HEK293T (cell line): ENCODE measurements at regions not wholly inside any gene's neighbourhood (a gene's known extent, or its start where the extent isn't known, plus 50 kb on each side); places are given as distances from the start of the nearest gene placed in this dataset.

Experiments used
- CTCF ChIA-PET: fragments of 350-600 bp; formaldehyde crosslinking; extraction: SDS; loops from one replicate; lab custom pipeline; 2021; ENCODE audit warnings: antibody characterized with exemption, inconsistent platforms; lab: Yijun Ruan, JAX
- POLR2A ChIA-PET: fragments of 350-600 bp; formaldehyde crosslinking; extraction: SDS; loops from one replicate; lab custom pipeline; 2020; ENCODE audit warnings: antibody characterized with exemption, inconsistent platforms; lab: Yijun Ruan, JAX
- DNase-seq: peaks from one replicate; pipeline ENCODE4 v3.0.0; 2012; ENCODE audit warnings: mixed read lengths; ENCODE audit errors: extremely low spot score
- ARNT ChIP-seq: fragments of 450-650 bp; IDR thresholded peaks from 2 replicates; pipeline ENCODE4 v1.6.1; 2017; ENCODE audit warnings: mild to moderate bottlenecking
- BHLHE40 ChIP-seq: fragments of 450-650 bp; IDR thresholded peaks from 2 replicates; pipeline ENCODE4 v1.6.1; 2016; ENCODE audit warnings: mild to moderate bottlenecking, moderate library complexity, borderline replicate concordance
- CTBP1 ChIP-seq: fragments of 450-650 bp; IDR thresholded peaks from 2 replicates; pipeline ENCODE4 v1.6.1; 2016; ENCODE audit warnings: borderline replicate concordance
- ELF4 ChIP-seq: fragments of 450-650 bp; IDR thresholded peaks from 2 replicates; pipeline ENCODE4 v1.6.1; 2017; ENCODE audit warnings: antibody characterized with exemption
- FOXA1 ChIP-seq: fragments of 450-650 bp; IDR thresholded peaks from 2 replicates; pipeline ENCODE4 v1.6.1; 2016; ENCODE audit warnings: mild to moderate bottlenecking
- FOXK2 ChIP-seq: fragments of 450-650 bp; IDR thresholded peaks from 2 replicates; pipeline ENCODE4 v1.6.1; 2016; ENCODE audit warnings: mild to moderate bottlenecking
- FOXM1 ChIP-seq: fragments of 450-650 bp; IDR thresholded peaks from 2 replicates; pipeline ENCODE4 v1.6.1; 2017; ENCODE audit warnings: mild to moderate bottlenecking, borderline replicate concordance
- HDGF ChIP-seq: fragments of 450-650 bp; IDR thresholded peaks from 2 replicates; pipeline ENCODE4 v1.6.1; 2017; ENCODE audit warnings: antibody characterized with exemption, borderline replicate concordance
- L3MBTL2 ChIP-seq: fragments of 450-650 bp; conservative IDR thresholded peaks from 2 replicates; pipeline ENCODE4 v1.6.1; 2016; ENCODE audit warnings: mild to moderate bottlenecking
- LEF1 ChIP-seq: fragments of 450-650 bp; IDR thresholded peaks from 2 replicates; pipeline ENCODE4 v1.6.1; 2017; ENCODE audit warnings: mild to moderate bottlenecking, borderline replicate concordance
- NFRKB ChIP-seq: fragments of 450-650 bp; IDR thresholded peaks from 2 replicates; pipeline ENCODE4 v1.6.1; 2016; ENCODE audit warnings: mild to moderate bottlenecking, moderate library complexity
- SP1 ChIP-seq: fragments of 450-650 bp; IDR thresholded peaks from 2 replicates; pipeline ENCODE4 v1.6.1; 2017
- SUZ12 ChIP-seq: fragments of 450-650 bp; IDR thresholded peaks from 2 replicates; pipeline ENCODE4 v1.6.1; 2016; ENCODE audit warnings: mild to moderate bottlenecking
- TARDBP ChIP-seq: fragments of 450-650 bp; IDR thresholded peaks from 2 replicates; pipeline ENCODE4 v1.6.1; 2016
- ZNF384 ChIP-seq: fragments of 450-650 bp; IDR thresholded peaks from 2 replicates; pipeline ENCODE4 v1.6.1; 2016
- TF ChIP-seq, protein P1 (sequence below): fragments of 450-650 bp; IDR thresholded peaks from 2 replicates; pipeline ENCODE4 v1.6.1; 2016

GRCh38 chr6:105967917-105968602 lies 118.1 kb upstream of the PRDM1 start:
- POLR2A ChIA-PET = no interaction called here
- CTCF ChIA-PET = interaction anchor here (0.5 kb wide), 1 partner anchor 21 kb away, joined by 3 read pairs; no protein-coding TSS in a partner anchor
- DNase-seq = no peak
- TF ChIP-seq LEF1 (no peak), L3MBTL2 (no peak), FOXA1 (no peak), FOXM1 (no peak), SP1 (no peak), ARNT (no peak), HDGF (no peak), TARDBP (no peak), ZNF384 (no peak), ELF4 (no peak)

- CTCF ChIA-PET = no interaction called here
Observed at GRCh38 chr6:105966481-105966880, 119.7 kb upstream of the PRDM1 start.

GRCh38 chr6:105964979-105965760 lies 121.0 kb upstream of the PRDM1 start:
- CTCF ChIA-PET = no interaction called here
- POLR2A ChIA-PET = interaction anchor here (1.0 kb wide), 1 partner anchor 27 kb away, joined by 3 read pairs; no protein-coding TSS in a partner anchor
- no peak for DNase-seq
- TF ChIP-seq TARDBP (no peak), SUZ12 (no peak), NFRKB (no peak), L3MBTL2 (no peak), LEF1 (no peak), CTBP1 (no peak), ELF4 (no peak), HDGF (no peak), SP1 (no peak)
- TF ChIP-seq, protein P1, sequence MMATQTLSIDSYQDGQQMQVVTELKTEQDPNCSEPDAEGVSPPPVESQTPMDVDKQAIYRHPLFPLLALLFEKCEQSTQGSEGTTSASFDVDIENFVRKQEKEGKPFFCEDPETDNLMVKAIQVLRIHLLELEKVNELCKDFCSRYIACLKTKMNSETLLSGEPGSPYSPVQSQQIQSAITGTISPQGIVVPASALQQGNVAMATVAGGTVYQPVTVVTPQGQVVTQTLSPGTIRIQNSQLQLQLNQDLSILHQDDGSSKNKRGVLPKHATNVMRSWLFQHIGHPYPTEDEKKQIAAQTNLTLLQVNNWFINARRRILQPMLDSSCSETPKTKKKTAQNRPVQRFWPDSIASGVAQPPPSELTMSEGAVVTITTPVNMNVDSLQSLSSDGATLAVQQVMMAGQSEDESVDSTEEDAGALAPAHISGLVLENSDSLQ = no peak

More at GRCh38 chr6:105966481-105966880, 119.7 kb upstream of the PRDM1 start:
- no peak for DNase-seq
- TF ChIP-seq SP1 (no peak), CTBP1 (no peak), L3MBTL2 (no peak), LEF1 (no peak), TARDBP (no peak), FOXM1 (no peak), ELF4 (no peak), HDGF (no peak), BHLHE40 (no peak), SUZ12 (no peak), FOXA1 (no peak)
- POLR2A ChIA-PET = no interaction called here

GRCh38 chr6:105954148-105954547 lies 132.0 kb upstream of the PRDM1 start:
- DNase-seq = no peak
- POLR2A ChIA-PET = no interaction called here

DNA sequence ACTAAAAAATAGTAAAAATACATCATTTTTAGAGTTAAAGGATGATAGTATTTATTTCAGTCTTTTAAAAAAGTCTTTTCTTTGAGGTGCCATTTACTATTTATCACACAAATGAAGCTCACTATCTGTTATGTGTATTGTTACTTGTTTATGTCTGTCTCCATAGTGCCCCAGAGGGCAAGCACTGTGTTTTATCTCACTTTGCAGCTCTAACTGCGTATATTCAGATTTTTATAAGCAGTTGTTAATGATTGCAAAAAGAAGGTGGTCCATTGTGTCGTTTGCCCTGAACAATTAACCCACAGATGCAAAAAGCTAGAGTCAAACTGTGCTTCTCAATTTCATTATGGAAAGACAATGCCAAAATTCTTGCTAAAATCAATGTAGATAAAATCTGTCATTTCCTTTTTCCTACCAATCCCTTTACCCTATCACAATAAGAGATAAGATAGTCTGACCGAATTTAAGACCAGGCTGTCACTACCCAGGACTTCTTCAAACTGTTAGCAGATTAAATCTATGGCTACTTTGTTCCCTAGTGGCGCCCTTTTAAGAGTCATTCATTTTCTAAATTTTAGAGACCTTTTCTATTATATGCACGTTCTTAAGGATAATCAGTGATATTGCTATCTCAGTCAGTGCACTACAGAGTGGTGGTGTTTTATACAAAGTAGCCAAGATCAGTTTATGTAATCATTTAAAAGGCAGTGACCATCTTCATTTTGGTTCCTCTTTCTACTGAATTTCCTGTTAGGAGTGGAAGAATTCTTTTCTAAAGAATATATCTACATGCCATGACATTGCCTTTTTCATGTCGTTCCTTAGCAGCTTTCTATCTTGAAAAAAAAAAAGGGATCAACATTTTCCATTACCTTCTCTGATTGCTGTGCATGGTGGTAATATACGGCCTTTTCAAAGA lies 133.1 kb upstream of the PRDM1 start:
- DNase-seq = no peak
- TF ChIP-seq NFRKB = no peak
- TF ChIP-seq HDGF = no peak
- no peak for TF ChIP-seq SP1
- TF ChIP-seq, protein P1 = no peak
- TF ChIP-seq LEF1 = no peak
- no peak for TF ChIP-seq FOXK2
- no peak for TF ChIP-seq FOXA1
- POLR2A ChIA-PET = no interaction called here
- CTCF ChIA-PET = interaction anchor here (0.8 kb wide), 1 partner anchor 11 kb away, joined by 3 read pairs; no protein-coding TSS in a partner anchor

More at GRCh38 chr6:105954148-105954547, 132.0 kb upstream of the PRDM1 start:
- CTCF ChIA-PET = interaction anchor here (0.8 kb wide), 1 partner anchor 10 kb away, joined by 3 read pairs; no protein-coding TSS in a partner anchor
- TF ChIP-seq NFRKB (no peak), CTBP1 (no peak), SUZ12 (no peak), SP1 (no peak), LEF1 (no peak), FOXM1 (no peak), BHLHE40 (no peak), ZNF384 (no peak), FOXA1 (no peak), FOXK2 (no peak), TARDBP (no peak), HDGF (no peak)

- TF ChIP-seq NFRKB (no peak), L3MBTL2 (no peak), ELF4 (no peak), SP1 (no peak), ARNT (no peak), SUZ12 (no peak), LEF1 (no peak), FOXM1 (no peak), HDGF (no peak), TARDBP (no peak), FOXK2 (no peak), FOXA1 (no peak), BHLHE40 (no peak), ZNF384 (no peak), CTBP1 (no peak)
- TF ChIP-seq, protein P1 = no peak
- ChIA-PET POLR2A (no interaction called here), CTCF (no interaction called here)
- DNase-seq = no peak
Observed at GRCh38 chr6:105952326-105952725, 133.8 kb upstream of the PRDM1 start.
